RWPE1 (cell line): ENCODE measurements at regions not wholly inside any gene's neighbourhood (a gene's known extent, or its start where the extent isn't known, plus 50 kb on each side); places are given as distances from the start of the nearest gene placed in this dataset.

ENCODE experiments used
- CTCF ChIA-PET: fragments of 350-600 bp; sonication (Branson Sonifier 250); formaldehyde crosslinking; extraction: SDS; loops from one replicate; lab custom pipeline; 2021; lab: Yijun Ruan, JAX
- POLR2A ChIA-PET: fragments of 400-600 bp; formaldehyde crosslinking; extraction: SDS; loops from one replicate; lab custom pipeline; 2020; ENCODE audit warnings: antibody characterized with exemption; ENCODE audit not compliant: low non-redundant PET; lab: Yijun Ruan, JAX
- DNase-seq: peaks from one replicate; pipeline ENCODE4 v3.0.0; 2012; ENCODE audit warnings: low spot score
- H3K27ac ChIP-seq: fragments of 450-650 bp; 2 replicates; pipeline ENCODE4 v1.5.1; 2017
- TF ChIP-seq, protein P1 (sequence below): fragments of 450-650 bp; conservative IDR thresholded peaks from 2 replicates; pipeline ENCODE4 v1.5.1; 2017; ENCODE audit warnings: low read depth, mild to moderate bottlenecking

DNA sequence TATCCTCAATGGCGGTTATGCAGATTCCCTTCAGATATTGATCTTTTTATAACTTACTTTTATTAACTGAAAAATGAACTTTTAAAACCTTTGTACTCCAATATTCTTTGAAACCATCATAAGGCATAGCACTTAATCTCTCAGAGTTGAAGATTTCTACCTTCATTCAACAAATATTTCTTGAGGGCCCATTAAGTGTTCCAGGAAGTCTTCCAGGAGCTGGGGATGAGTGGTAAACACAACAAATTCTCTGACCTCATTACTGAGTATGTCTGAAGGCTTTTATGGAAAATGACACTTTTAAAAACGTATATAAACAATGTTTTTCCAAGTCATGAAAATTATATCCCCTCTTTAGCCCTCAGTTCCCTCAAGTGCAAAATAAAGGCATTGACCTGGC is 575.3 kb upstream of the IL12A start:
- TF ChIP-seq, protein P1, sequence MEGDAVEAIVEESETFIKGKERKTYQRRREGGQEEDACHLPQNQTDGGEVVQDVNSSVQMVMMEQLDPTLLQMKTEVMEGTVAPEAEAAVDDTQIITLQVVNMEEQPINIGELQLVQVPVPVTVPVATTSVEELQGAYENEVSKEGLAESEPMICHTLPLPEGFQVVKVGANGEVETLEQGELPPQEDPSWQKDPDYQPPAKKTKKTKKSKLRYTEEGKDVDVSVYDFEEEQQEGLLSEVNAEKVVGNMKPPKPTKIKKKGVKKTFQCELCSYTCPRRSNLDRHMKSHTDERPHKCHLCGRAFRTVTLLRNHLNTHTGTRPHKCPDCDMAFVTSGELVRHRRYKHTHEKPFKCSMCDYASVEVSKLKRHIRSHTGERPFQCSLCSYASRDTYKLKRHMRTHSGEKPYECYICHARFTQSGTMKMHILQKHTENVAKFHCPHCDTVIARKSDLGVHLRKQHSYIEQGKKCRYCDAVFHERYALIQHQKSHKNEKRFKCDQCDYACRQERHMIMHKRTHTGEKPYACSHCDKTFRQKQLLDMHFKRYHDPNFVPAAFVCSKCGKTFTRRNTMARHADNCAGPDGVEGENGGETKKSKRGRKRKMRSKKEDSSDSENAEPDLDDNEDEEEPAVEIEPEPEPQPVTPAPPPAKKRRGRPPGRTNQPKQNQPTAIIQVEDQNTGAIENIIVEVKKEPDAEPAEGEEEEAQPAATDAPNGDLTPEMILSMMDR, result no peak
- no peak overlapping the region for H3K27ac ChIP-seq
- CTCF ChIA-PET, result no interaction called here
- no peak for DNase-seq
- POLR2A ChIA-PET, result no interaction called here

DNA sequence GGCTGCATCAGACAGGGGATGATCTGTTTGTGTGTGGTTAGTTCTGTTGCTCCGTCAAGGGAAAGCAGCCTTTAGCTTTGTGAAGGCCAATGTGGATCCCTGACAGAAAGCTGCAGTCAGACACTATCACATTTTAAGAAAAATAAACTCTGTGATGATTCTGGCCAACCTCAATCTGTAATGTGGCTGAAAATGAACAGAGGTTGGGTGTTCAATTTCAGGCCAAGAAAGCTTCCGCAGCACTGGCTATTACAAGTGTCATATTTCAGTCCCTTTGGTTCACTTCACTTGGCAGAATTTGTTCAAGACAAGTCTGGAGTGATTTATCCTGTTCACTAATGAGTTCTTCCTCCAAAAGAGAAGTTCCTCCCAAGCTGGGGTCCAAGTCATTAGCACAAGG is 571.8 kb upstream of the IL12A start:
- ChIA-PET CTCF (no interaction called here), POLR2A (no interaction called here)
- DNase-seq, result no peak
- no peak overlapping the region for H3K27ac ChIP-seq
- TF ChIP-seq, protein P1, result no peak

DNA sequence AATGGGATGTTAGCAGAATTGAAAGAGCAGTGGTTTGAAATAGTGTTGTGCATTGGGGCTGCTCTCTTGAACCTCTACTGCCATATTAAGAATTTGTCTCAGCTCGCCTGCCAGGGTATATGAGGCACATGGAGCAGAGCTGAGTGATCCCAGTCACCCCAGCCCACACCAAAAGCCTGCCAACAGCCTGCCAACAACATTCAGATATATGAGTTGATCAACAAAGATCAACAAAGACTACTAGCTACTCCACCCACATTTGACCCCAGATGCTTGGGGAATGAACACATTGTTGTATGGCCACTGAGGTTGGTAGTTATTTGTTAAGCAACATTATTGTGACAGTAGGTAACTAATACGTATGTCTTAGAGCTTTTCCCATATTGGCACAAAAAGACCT is 570.9 kb upstream of the IL12A start:
- ChIA-PET CTCF (no interaction called here), POLR2A (no interaction called here)
- TF ChIP-seq, protein P1, result no peak
- no peak for DNase-seq
- no peak overlapping the region for H3K27ac ChIP-seq

- ChIA-PET POLR2A (no interaction called here), CTCF (no interaction called here)
These were observed 569.8 kb upstream of the IL12A start for GRCh38 chr3:159418571-159419526.

GRCh38 chr3:159429702-159430101 is 558.9 kb upstream of the IL12A start:
- no peak overlapping the region for H3K27ac ChIP-seq
- DNase-seq, result no peak
- ChIA-PET POLR2A (no interaction called here), CTCF (interaction anchor here (0.6 kb wide), 1 partner anchor 26 kb away, joined by 4 read pairs; no protein-coding TSS in a partner anchor)
- TF ChIP-seq, protein P1, result no peak

More at GRCh38 chr3:159418571-159419526, 569.8 kb upstream of the IL12A start:
- no peak overlapping the region for H3K27ac ChIP-seq
- peak; percentile 11 for DNase-seq
- TF ChIP-seq, protein P1, result no peak

GRCh38 chr3:159432682-159433340 is 555.8 kb upstream of the IL12A start:
- TF ChIP-seq, protein P1, result no peak
- POLR2A ChIA-PET, result no interaction called here
- DNase-seq, result no peak
- CTCF ChIA-PET, result no interaction called here
- H3K27ac ChIP-seq, result no peak overlapping the region
